Prostate gland (tissue), 2 donors: ENCODE measurements at regions not wholly inside any gene's neighbourhood (a gene's known extent, or its start where the extent isn't known, plus 50 kb on each side); places are given as distances from the start of the nearest gene placed in this dataset.

Experiments
- POLR2A ChIP-seq: fragments of 450-650 bp; IDR thresholded peaks from one replicate; pipeline ENCODE4 v1.6.1; 2016; ENCODE audit warnings: antibody characterized with exemption, mild to moderate bottlenecking
- TF ChIP-seq, protein P1 (sequence below), 4 experiments: fragments of 200-600 bp in 2 of 4; fragments of 450-650 bp in 2 of 4; sonication (generic) in 2 of 4; IDR thresholded peaks; 1 replicate in 3 of 4; 2 replicates in 1 of 4; pipeline ENCODE4 v1.5.1; 2016 to 2019; ENCODE audit warnings: antibody characterized with exemption in 4 of 4, mild to moderate bottlenecking in 2 of 4, moderate library complexity in 2 of 4

GRCh38 chr18:40911041-40911440 lies 1044.0 kb upstream of the PIK3C3 start:
- TF ChIP-seq, protein P1, sequence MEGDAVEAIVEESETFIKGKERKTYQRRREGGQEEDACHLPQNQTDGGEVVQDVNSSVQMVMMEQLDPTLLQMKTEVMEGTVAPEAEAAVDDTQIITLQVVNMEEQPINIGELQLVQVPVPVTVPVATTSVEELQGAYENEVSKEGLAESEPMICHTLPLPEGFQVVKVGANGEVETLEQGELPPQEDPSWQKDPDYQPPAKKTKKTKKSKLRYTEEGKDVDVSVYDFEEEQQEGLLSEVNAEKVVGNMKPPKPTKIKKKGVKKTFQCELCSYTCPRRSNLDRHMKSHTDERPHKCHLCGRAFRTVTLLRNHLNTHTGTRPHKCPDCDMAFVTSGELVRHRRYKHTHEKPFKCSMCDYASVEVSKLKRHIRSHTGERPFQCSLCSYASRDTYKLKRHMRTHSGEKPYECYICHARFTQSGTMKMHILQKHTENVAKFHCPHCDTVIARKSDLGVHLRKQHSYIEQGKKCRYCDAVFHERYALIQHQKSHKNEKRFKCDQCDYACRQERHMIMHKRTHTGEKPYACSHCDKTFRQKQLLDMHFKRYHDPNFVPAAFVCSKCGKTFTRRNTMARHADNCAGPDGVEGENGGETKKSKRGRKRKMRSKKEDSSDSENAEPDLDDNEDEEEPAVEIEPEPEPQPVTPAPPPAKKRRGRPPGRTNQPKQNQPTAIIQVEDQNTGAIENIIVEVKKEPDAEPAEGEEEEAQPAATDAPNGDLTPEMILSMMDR (IDR thresholded peaks at IDR 0.05), result no peak
- no peak for TF ChIP-seq POLR2A
